Epithelial cell of esophagus (primary cell): ENCODE measurements at regions not wholly inside any gene's neighbourhood (a gene's known extent, or its start where the extent isn't known, plus 50 kb on each side); places are given as distances from the start of the nearest gene placed in this dataset.

Experiments used
- DNase-seq: peaks from one replicate; pipeline ENCODE4 v3.0.0; 2010; ENCODE audit warnings: low read depth
- H3K4me3 ChIP-seq: 2 replicates; pipeline ENCODE4 v1.5.1; 2011; ENCODE audit warnings: mild to moderate bottlenecking, low read length, control low read depth
- CTCF ChIP-seq: IDR thresholded peaks from 2 replicates; pipeline ENCODE4 v1.5.1; 2011; ENCODE audit warnings: low read depth, mild to moderate bottlenecking, low read length, control low read depth, inconsistent platforms; ENCODE audit not compliant: insufficient read depth; ENCODE audit errors: missing control alignments

- DNase-seq, result no peak
- H3K4me3 ChIP-seq, result no peak overlapping the region
- TF ChIP-seq CTCF, result no peak
These were observed 66.7 kb upstream of the SLC4A10 start for GRCh38 chr2:161557538-161557937.

GRCh38 chr2:161564906-161565305 lies 59.3 kb upstream of the SLC4A10 start:
- no peak for DNase-seq
- TF ChIP-seq CTCF, result no peak
- no peak overlapping the region for H3K4me3 ChIP-seq

- no peak overlapping the region for H3K4me3 ChIP-seq
- TF ChIP-seq CTCF, result no peak
- DNase-seq, result no peak
These were observed 54.8 kb upstream of the SLC4A10 start for GRCh38 chr2:161569401-161569800.

- peak; percentile 23 for TF ChIP-seq CTCF
- H3K4me3 ChIP-seq, result no peak overlapping the region
- no peak for DNase-seq
These were observed 53.7 kb upstream of the SLC4A10 start for GRCh38 chr2:161570424-161571050.

- no peak for TF ChIP-seq CTCF
These were observed 53.2 kb upstream of the SLC4A10 start for GRCh38 chr2:161571051-161571429.

More at GRCh38 chr2:161571051-161571429, 53.2 kb upstream of the SLC4A10 start:
- DNase-seq, result no peak
- no peak overlapping the region for H3K4me3 ChIP-seq
